ENCODE measurements at regions not wholly inside any gene's neighbourhood (a gene's known extent, or its start where the extent isn't known, plus 50 kb on each side); places are given as distances from the start of the nearest gene placed in this dataset.

DNA sequence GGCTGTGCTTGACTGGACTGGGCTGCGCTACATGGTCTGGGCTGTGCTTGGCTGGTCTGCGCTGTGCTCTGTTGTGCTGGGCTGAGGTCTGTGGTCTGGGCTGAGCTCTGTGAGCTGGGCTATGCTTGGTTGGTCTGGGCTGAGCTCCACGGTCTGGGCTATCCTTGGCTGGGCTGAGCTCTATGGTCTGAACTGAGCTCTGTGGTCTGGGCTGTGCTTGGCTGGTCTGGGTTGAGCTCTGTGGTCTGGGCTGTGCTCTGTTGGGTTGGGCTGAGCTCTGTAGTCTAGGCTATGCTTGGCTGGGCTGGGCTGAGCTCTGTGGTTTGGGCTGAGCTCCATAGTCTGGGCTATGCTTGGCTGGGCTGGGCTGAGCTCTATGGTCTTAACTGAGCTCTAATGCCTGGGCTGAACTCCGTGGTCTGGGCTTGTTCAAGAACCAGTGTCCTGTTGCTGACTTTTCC is 92.0 kb downstream of the PLXNA1 start:
- TF ChIP-seq, protein P1, sequence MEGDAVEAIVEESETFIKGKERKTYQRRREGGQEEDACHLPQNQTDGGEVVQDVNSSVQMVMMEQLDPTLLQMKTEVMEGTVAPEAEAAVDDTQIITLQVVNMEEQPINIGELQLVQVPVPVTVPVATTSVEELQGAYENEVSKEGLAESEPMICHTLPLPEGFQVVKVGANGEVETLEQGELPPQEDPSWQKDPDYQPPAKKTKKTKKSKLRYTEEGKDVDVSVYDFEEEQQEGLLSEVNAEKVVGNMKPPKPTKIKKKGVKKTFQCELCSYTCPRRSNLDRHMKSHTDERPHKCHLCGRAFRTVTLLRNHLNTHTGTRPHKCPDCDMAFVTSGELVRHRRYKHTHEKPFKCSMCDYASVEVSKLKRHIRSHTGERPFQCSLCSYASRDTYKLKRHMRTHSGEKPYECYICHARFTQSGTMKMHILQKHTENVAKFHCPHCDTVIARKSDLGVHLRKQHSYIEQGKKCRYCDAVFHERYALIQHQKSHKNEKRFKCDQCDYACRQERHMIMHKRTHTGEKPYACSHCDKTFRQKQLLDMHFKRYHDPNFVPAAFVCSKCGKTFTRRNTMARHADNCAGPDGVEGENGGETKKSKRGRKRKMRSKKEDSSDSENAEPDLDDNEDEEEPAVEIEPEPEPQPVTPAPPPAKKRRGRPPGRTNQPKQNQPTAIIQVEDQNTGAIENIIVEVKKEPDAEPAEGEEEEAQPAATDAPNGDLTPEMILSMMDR (IDR thresholded peaks at IDR 0.05; ENCODE audit: insufficient read depth, low read length, poor library complexity, severe bottlenecking), result no peak
- TF ChIP-seq EZH2phosphoT487 (conservative IDR thresholded peaks at IDR 0.05; ENCODE audit: low read length), result peak; percentile 99

Measured in SU-DHL-6 (cell line).